ENCODE measurements at regions not wholly inside any gene's neighbourhood (a gene's known extent, or its start where the extent isn't known, plus 50 kb on each side); places are given as distances from the start of the nearest gene placed in this dataset.

GRCh38 chr13:34849406-34849805 lies 92.7 kb upstream of the NBEA start:
- TF ChIP-seq CTCF (IDR thresholded peaks at IDR 0.05) (no peak), POLR2A (IDR thresholded peaks at IDR 0.05) (no peak), POLR2AphosphoS5 (IDR thresholded peaks at IDR 0.05) (no peak)

All from gastroesophageal sphincter (tissue), 3 donors.